IPS-18c (cell line): ENCODE measurements at regions not wholly inside any gene's neighbourhood (a gene's known extent, or its start where the extent isn't known, plus 50 kb on each side); places are given as distances from the start of the nearest gene placed in this dataset.
"Not testable (repeated sequence)": the region's sequence is repeated elsewhere in the genome, so short reads cannot be mapped to it uniquely, and the experiment has no call there.

Source experiments
- H3K4me3 ChIP-seq: 2 replicates; pipeline ENCODE4 v1.7.0; 2013; ENCODE audit warnings: low read depth, mild to moderate bottlenecking, low read length, moderate library complexity; ENCODE audit not compliant: insufficient read depth
- H3K9me3 ChIP-seq: one replicate; pipeline ENCODE4 v1.6.1; 2013; ENCODE audit warnings: mild to moderate bottlenecking, low read length, moderate library complexity; ENCODE audit not compliant: control insufficient read depth, insufficient read depth

DNA sequence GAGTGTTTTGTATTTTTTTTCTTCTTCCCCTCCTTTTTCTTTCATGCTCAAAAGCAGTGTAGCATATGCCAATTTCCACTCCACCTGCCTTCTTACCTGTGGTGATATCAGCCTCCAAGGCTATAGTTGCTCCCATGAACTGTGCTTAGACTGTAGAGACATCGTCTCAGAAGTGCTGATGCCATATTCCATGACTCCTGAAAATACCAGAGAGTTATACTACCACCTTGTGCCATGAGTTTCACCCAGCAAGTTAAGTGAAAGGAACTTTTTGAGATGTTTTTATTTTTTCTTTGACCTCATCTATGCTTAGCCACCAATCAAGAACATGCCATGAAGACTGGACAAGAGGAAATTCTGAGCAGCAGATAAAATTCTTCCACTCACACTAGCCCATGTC lies 142.8 kb upstream of the SEMA3E start:
- no peaks in the 10 kb centered on the region for H3K9me3 ChIP-seq
- no peak overlapping the region for H3K4me3 ChIP-seq

DNA sequence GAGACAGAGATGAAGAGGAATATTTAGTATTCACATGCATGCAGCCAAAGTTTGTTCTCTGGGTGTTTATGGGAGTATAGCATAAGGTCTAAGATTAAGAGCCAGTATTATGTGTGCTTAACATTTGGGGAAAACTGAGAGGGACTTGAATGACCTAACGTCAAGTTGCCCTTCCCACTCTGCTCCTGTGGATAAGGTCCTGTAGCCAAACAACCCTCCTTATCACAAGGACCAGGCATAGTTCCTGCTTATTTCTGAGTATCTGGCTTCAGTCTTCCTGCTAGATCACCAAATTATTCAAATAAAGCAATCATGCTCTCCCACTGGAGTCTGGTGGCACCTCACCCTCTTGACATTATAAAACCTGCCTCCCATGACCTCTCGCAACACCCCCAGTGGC lies 137.9 kb upstream of the SEMA3E start:
- Histone ChIP-seq H3K9me3 (no peaks in the 10 kb centered on the region), H3K4me3 (no peak overlapping the region)

- Histone ChIP-seq H3K9me3 (no peaks in the 10 kb centered on the region), H3K4me3 (no peak overlapping the region)
Observed at GRCh38 chr7:83782628-83783027, 133.7 kb upstream of the SEMA3E start.

- Histone ChIP-seq H3K9me3 (no peaks in the 10 kb centered on the region), H3K4me3 (no peak overlapping the region)
Observed at GRCh38 chr7:83778073-83778443, 129.1 kb upstream of the SEMA3E start.

DNA sequence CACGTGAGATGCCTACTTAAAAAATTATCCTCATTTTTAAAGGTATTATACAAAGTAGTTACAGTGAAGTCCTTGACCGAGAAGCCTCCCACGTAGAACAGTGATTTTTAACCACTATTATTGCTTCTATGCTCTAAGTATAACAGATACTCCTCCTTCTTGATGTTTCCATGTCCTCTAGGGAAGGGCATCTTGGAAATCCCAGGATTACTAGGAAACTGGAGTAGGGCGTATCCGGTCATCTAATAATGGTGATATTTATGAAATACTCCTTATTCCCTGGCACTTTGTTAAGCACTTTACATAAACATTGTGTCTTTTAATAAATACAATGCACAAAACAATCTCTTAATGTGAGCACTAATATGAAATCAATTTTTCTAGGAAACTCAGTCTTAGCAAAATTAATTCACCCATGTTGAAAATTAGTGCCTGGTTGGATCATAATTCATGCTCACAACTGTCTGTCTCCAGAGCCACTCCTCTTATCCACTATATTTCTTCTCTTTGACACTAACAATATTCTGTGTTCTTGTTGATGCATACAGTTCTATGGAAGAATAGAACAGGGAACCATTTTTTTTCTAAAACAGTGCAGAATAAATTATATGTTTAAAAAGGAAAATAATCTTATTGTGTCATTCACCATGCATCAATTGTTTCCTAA lies 128.6 kb upstream of the SEMA3E start:
- Histone ChIP-seq H3K9me3 (no peaks in the 10 kb centered on the region), H3K4me3 (no peak overlapping the region)

DNA sequence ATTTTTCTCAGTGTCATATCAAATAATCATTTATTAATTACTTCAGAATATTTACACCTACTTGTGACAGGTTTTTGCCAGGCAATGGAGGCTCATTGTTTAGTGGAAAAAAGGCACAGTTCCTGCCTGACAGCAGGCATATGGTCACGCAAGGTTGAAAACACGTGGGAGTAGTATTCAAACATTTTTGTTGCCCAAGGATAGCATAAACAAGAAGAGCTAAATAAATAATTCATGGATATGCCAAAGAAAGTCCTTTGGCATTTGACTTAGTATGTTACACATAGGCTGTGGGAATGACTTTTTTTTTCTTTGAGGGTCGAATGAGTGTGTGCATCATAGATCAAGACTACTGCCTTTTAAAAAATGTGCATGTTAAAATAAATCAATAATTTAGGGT lies 120.5 kb upstream of the SEMA3E start:
- Histone ChIP-seq H3K9me3 (no peaks in the 10 kb centered on the region), H3K4me3 (no peak overlapping the region)

DNA sequence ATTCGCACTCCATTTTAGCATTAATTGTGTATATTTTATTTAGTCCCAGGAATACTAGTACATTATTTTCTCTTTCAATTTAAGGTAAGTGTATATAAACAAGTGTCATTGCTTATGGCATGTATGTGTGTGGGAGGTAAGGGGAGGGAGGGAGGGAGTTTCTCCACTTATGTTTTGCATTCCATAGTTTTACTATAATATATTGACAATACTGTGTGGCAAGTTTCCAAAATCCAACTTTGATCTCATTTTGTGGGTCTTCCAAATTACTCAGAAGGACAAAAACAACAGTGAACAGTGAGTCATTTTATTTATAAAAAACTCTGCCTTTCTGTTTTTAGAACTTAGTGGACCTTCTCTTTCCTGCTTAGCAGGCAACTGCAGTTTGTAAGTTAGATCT lies 102.3 kb upstream of the SEMA3E start:
- no peak overlapping the region for H3K4me3 ChIP-seq
- H3K9me3 ChIP-seq, result peaks cover 7% of the 10 kb centered on the region

DNA sequence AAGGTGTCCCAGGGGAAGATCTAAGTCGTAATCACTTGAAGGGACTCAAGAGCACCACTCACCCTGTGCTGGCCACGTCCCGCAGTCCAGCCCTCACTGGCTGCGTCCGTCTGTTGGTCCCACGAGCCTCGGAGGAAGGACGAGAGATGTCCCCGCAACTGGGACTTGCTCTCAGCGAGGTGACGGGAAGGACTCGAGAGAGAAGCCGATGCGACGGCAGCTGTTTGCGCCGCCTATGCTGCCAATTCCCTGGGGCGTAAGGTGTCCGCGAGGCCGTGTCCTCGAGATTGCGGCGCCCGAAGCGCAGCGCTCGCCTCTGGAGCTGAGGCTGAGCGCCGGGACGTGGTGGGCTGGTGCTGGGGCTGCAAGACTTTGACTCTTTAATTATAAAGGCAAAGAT lies 100.6 kb upstream of the SEMA3E start:
- H3K4me3 ChIP-seq, result peak overlapping the region; percentile 9; the same call in 1 of the 2 replicates
- peaks cover 7% of the 10 kb centered on the region for H3K9me3 ChIP-seq

- no peak overlapping the region for H3K4me3 ChIP-seq
- H3K9me3 ChIP-seq, result no peaks in the 10 kb centered on the region
Observed at GRCh38 chr7:83739527-83739926, 90.6 kb upstream of the SEMA3E start.

- no peaks in the 10 kb centered on the region for H3K9me3 ChIP-seq
- H3K4me3 ChIP-seq, result no peak overlapping the region
Observed at GRCh38 chr7:83738291-83738835, 89.4 kb upstream of the SEMA3E start.

DNA sequence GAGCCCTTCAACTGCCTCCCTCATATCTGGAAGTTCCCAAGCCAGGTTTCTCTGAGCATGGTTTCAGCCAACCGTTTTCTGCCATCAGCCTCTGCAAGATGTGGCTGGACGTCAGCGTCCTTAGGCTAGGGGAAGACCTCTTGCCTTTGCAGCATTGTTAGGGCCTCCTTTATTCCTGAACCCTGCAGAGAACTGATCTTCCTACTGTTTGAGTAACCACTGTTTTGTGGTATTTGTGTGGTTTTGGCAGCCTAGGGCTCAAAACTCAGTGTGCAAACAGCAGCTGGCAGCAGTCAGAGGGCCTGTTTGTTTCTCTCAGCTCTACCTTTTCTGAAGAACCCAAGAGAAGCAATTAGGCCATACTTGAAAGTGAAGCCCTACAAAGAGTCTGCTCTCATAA lies 83.4 kb upstream of the SEMA3E start:
- H3K4me3 ChIP-seq, result no peak overlapping the region
- H3K9me3 ChIP-seq, result no peaks in the 10 kb centered on the region

DNA sequence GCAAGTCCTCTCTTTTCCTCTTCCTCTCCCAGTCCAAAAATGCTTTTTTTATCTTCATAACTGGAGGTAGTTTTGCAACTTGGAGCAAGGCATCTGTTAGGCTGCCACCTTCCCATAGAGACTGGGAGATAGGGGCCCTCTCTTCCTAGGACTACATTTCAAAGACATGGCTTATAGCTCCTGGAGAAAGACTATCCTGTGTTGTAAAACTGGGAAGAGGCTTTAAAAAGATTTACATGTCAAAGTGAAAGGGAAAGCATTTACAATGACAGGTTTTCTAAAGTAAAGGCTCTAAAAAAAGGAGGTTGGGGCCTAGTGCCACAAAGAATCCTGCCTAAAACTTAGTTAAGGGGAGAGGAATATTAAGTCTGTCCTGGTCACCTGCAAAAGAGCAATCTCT lies 82.2 kb upstream of the SEMA3E start:
- H3K4me3 ChIP-seq, result no peak overlapping the region
- H3K9me3 ChIP-seq, result no peaks in the 10 kb centered on the region

- H3K4me3 ChIP-seq, H3K9me3 ChIP-seq: not testable (repeated sequence)
Observed at GRCh38 chr7:83716923-83717322, 68.0 kb upstream of the SEMA3E start.

- peak overlapping the region; percentile 30; the same call in 1 of the 2 replicates for H3K4me3 ChIP-seq
- peaks cover 3% of the 10 kb centered on the region for H3K9me3 ChIP-seq
Observed at GRCh38 chr7:83708531-83708930, 59.6 kb upstream of the SEMA3E start.

GRCh38 chr7:83704564-83704963 lies 55.6 kb upstream of the SEMA3E start:
- Histone ChIP-seq H3K9me3 (peaks cover 3% of the 10 kb centered on the region), H3K4me3 (no peak overlapping the region)

GRCh38 chr7:83702446-83702845 lies 53.5 kb upstream of the SEMA3E start:
- Histone ChIP-seq H3K9me3 (no peaks in the 10 kb centered on the region), H3K4me3 (no peak overlapping the region)

DNA sequence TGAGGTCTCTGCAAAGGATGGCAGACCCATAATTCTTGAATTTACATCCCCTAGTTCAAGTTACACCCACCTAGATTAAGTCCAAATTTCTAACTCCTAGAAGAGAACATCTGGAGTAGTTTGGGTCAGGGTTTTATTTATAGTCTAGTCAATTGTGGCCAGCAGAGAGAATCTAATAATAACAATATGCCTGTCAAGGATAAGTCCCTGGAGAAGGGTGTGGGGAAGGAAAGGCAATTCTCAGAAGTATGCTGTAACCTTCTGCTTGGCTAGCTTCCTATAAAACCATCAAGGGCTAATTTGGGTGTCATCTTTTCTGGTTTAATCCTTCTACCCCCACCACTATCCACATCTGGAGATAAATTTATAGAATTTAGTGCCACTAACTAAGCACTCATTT lies 52.8 kb upstream of the SEMA3E start:
- Histone ChIP-seq H3K4me3 (no peak overlapping the region), H3K9me3 (no peaks in the 10 kb centered on the region)
